Small intestine (tissue), 7 donors: ENCODE measurements at regions not wholly inside any gene's neighbourhood (a gene's known extent, or its start where the extent isn't known, plus 50 kb on each side); places are given as distances from the start of the nearest gene placed in this dataset.
"Not testable (repeated sequence)": the region's sequence is repeated elsewhere in the genome, so short reads cannot be mapped to it uniquely, and the experiment has no call there.

Experiments
- DNase-seq, 2 donors: peaks; one replicate each; pipeline versions ENCODE4 v3.0.0 to v3.0.0-alpha.2; 2013
- FAIRE-seq: peaks from 2 replicates; lab custom pipeline; 2012; peaks lifted over from hg19 to GRCh38; lab: Jason Lieb, UNC
- H3K27ac ChIP-seq, 3 donors: one replicate each; pipeline ENCODE4 v1.5.1; 2013; ENCODE audit warnings: low read length in 2 of 3, mild to moderate bottlenecking in 2 of 3, control low read depth in 1 of 3, inconsistent platforms in 1 of 3, low read depth in 1 of 3, moderate library complexity in 1 of 3
- H3K27me3 ChIP-seq, 3 donors: one replicate each; pipeline ENCODE4 v1.6.1; 2013; ENCODE audit warnings: low read length in 3 of 3, inconsistent platforms in 1 of 3; ENCODE audit not compliant: control insufficient read depth in 3 of 3, insufficient read depth in 3 of 3
- H3K36me3 ChIP-seq, 3 donors: one replicate each; pipeline ENCODE4 v1.6.1; 2013; ENCODE audit warnings: low read length in 3 of 3, inconsistent platforms in 1 of 3, low read depth in 1 of 3, mild to moderate bottlenecking in 1 of 3, moderate library complexity in 1 of 3; ENCODE audit not compliant: control insufficient read depth in 3 of 3, insufficient read depth in 2 of 3
- H3K4me1 ChIP-seq, 3 donors: one replicate each; pipeline ENCODE4 v1.6.1; 2013; ENCODE audit warnings: low read length in 2 of 3, inconsistent platforms in 1 of 3, low read depth in 1 of 3, mild to moderate bottlenecking in 1 of 3, moderate library complexity in 1 of 3; ENCODE audit not compliant: control insufficient read depth in 3 of 3, insufficient read depth in 2 of 3
- H3K4me3 ChIP-seq, 3 donors: one replicate each; pipeline ENCODE4 v1.5.1; 2013; ENCODE audit warnings: low read length in 3 of 3, control low read depth in 1 of 3, inconsistent platforms in 1 of 3, low read depth in 1 of 3, mild to moderate bottlenecking in 1 of 3, moderate library complexity in 1 of 3
- H3K9me3 ChIP-seq, 2 donors: one replicate each; pipeline ENCODE4 v1.6.1; 2013; ENCODE audit warnings: low read depth in 1 of 2, low read length in 1 of 2; ENCODE audit not compliant: control insufficient read depth in 2 of 2, insufficient read depth in 1 of 2
- WGBS, 3 donors: extraction: QIAGEN DNeasy Blood & Tissue Kit; methylation state at CpG; one replicate each; pipeline ENCODE4 v1.1.7; 2013; 5-methylcytosine and 5-hydroxymethylcytosine counted together
- donor health status: healthy with polysubstance abuse.
- donor health status: control.
- donor health status: control.
- donor health status: Bipolar disorder and iron deficiency.
- donor health status: healthy.

- no peak overlapping the region for H3K27ac ChIP-seq
- no peaks in the 10 kb centered on the region for H3K27me3 ChIP-seq
- 58 to 71% (median 68%) methylated on average over 4 of the region's 4 CpGs for WGBS, 3 donors
- DNase-seq (no peak), FAIRE-seq (no peak)
- H3K4me1 ChIP-seq, result no peaks in the 10 kb centered on the region
- no peak overlapping the region for H3K4me3 ChIP-seq
- H3K36me3 ChIP-seq, result no peaks in the 10 kb centered on the region
- peaks cover 0 to 5% of the 10 kb centered on the region in 2 donors for H3K9me3 ChIP-seq
These were observed 425.6 kb downstream of the RWDD3 start for GRCh38 chr1:95659588-95659987.

GRCh38 chr1:95660736-95661135, 426.7 kb downstream of the RWDD3 start:
- WGBS, 3 donors, result 27 to 39% (median 36%) methylated on average over 2 of the region's 2 CpGs
- Histone ChIP-seq H3K36me3 (no peaks in the 10 kb centered on the region), H3K27ac (no peak overlapping the region), H3K4me3 (no peak overlapping the region), H3K9me3 (peaks cover 0 to 5% of the 10 kb centered on the region in 2 donors), H3K27me3 (no peaks in the 10 kb centered on the region), H3K4me1 (no peaks in the 10 kb centered on the region)
- FAIRE-seq (no peak), DNase-seq (no peak)

DNA sequence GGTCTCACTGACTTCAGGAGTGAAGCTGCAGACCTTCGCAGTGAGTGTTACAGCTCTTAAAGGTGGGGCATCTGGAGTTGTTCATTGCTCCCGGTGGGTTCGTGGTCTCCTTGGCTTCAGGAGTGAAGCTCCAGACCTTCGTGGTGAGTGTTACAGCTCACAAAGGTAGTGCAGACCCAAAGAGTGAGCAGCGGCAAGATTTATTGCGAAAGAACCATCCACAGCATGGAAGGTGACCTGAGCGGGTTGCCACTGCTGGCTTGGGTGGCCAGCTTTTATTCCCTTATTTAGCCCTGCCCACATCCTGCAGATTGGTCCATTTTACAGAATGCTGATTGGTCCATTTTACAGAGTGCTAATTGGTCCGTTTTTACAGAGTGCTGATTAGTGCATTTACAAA, 429.5 kb downstream of the RWDD3 start:
- not testable (repeated sequence) for H3K4me1 ChIP-seq, FAIRE-seq, H3K9me3 ChIP-seq, H3K36me3 ChIP-seq, DNase-seq, H3K27ac ChIP-seq, H3K27me3 ChIP-seq, H3K4me3 ChIP-seq
- 81 to 87% (median 84%) methylated on average over 8 of the region's 8 CpGs for WGBS, 3 donors

DNA sequence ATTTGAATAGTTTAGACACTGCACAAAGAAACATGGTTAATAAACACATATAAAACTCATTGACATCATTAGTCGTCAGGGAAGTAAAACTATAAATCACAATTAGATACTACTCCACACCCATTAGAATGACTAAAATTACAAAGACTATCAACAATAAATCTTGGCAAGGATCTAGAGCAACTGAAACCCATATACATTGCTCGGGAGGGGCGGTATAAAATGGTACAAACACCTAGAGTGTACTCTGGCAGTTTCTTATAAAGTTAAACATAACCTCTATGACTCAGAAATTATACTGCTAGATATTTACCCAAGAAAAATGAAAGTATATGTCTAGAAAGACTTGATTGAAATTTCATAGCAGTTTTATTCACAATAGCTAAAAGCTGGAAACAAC, 434.2 kb downstream of the RWDD3 start:
- no peak overlapping the region for H3K4me3 ChIP-seq
- no peak for DNase-seq
- FAIRE-seq, result no peak
- peaks cover 1 to 5% of the 10 kb centered on the region in 2 donors for H3K9me3 ChIP-seq
- no peaks in the 10 kb centered on the region for H3K36me3 ChIP-seq
- H3K4me1 ChIP-seq, result no peaks in the 10 kb centered on the region
- WGBS, 3 donors, result 24 to 64% (median 30%) methylated on average over 3 of the region's 3 CpGs
- H3K27me3 ChIP-seq, result no peaks in the 10 kb centered on the region
- H3K27ac ChIP-seq, result no peak overlapping the region

- not testable (repeated sequence) for H3K4me1 ChIP-seq, DNase-seq, H3K27me3 ChIP-seq, H3K4me3 ChIP-seq, FAIRE-seq, H3K36me3 ChIP-seq, H3K27ac ChIP-seq, H3K9me3 ChIP-seq
- WGBS, 3 donors, result 92 to 97% (median 93%) methylated on average over 16 to 29 of the region's 29 CpGs
These were observed 435.6 kb downstream of the RWDD3 start for GRCh38 chr1:95669638-95670037.

DNA sequence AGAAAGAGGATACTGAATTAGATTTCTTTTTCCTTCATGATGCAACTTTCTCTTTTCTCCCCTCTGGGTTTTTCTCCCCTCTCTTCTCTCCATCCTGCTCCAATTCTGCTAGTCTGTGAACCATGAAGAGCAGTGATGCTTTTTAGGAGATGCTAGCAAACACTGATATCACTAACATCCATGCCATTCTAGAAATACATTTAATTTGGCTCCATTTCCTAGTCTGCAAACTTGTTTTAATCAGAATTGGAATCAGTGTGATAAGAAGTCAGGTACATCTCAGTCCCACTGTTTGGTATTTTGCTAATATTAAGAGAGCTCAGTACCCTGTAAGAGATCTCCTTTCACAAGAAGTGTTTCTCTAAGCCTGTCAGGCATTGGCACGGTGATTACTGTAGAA, 437.1 kb downstream of the RWDD3 start:
- no peak for DNase-seq
- no peak for FAIRE-seq
- no peaks in the 10 kb centered on the region for H3K36me3 ChIP-seq

DNA sequence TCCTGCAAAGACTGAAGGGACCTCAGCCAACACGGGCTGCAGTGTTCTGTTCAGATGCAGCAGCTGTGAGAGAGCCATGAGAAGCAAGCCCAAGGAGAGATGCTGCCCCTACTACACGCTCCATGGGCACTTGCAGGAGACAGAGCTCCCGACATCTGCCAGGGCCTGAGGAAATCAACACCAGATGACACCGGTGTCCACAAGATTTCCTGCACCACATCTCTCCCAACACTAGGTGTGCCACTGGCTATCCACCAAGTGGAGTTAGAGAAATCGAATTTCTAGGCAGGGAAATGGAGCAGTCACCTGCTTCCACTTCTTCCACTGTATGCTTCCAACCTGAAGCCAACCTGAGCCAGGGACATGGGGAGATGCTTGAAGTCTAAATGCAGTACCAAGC, 445.3 kb downstream of the RWDD3 start:
- H3K36me3 ChIP-seq, result no peaks in the 10 kb centered on the region
- DNase-seq (no peak), FAIRE-seq (no peak)
- H3K4me3 ChIP-seq, result no peak overlapping the region
- no peaks in the 10 kb centered on the region for H3K27me3 ChIP-seq
- no peaks in the 10 kb centered on the region for H3K9me3 ChIP-seq
- WGBS, 3 donors, result 66 to 78% (median 73%) methylated on average over 5 of the region's 5 CpGs
- no peaks in the 10 kb centered on the region for H3K4me1 ChIP-seq
- no peak overlapping the region for H3K27ac ChIP-seq

More for the DNA sequence above, 437.1 kb downstream of the RWDD3 start:
- H3K4me1 ChIP-seq, result no peaks in the 10 kb centered on the region
- no peak overlapping the region for H3K27ac ChIP-seq
- H3K27me3 ChIP-seq, result no peaks in the 10 kb centered on the region
- 73 to 79% (median 77%) methylated on average over 1 of the region's 1 CpG for WGBS, 3 donors
- H3K4me3 ChIP-seq, result no peak overlapping the region
- peaks cover 0 to 1% of the 10 kb centered on the region in 2 donors for H3K9me3 ChIP-seq

- FAIRE-seq (no peak), DNase-seq (no peak)
- 6 to 52% (median 20%) methylated on average over 2 of the region's 2 CpGs for WGBS, 3 donors
- H3K27ac ChIP-seq, result no peak overlapping the region
- H3K9me3 ChIP-seq, result no peaks in the 10 kb centered on the region
- no peaks in the 10 kb centered on the region for H3K4me1 ChIP-seq
- H3K36me3 ChIP-seq, result no peaks in the 10 kb centered on the region
- no peak overlapping the region for H3K4me3 ChIP-seq
- no peaks in the 10 kb centered on the region for H3K27me3 ChIP-seq
These were observed 451.1 kb downstream of the RWDD3 start for GRCh38 chr1:95685081-95685480.

DNA sequence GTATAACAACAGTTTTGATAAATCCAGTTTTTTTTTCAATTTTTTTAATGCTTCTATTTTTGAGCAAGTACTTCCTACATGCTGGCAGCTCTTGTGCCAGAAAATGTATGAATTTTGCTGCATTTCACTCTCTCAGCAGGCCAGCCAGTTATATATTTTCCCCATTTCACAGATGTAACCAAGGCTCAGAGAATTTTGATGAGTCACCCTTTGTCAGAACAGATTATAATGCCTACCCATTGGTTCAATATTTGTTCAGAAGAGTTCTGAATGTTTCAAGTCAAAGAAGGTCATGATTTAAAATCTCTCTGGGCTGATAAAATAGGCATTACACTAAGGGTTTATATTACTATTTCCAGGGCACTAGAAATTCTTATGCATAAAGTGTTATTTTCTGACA, 452.2 kb downstream of the RWDD3 start:
- Histone ChIP-seq H3K36me3 (no peaks in the 10 kb centered on the region), H3K9me3 (no peaks in the 10 kb centered on the region)
- FAIRE-seq, result no peak

More for the DNA sequence above, 452.2 kb downstream of the RWDD3 start:
- Histone ChIP-seq H3K27me3 (no peaks in the 10 kb centered on the region), H3K4me3 (no peak overlapping the region), H3K4me1 (no peaks in the 10 kb centered on the region), H3K27ac (no peak overlapping the region)
- no peak for DNase-seq
